Activated CD4-positive, alpha-beta T cell treated with anti-CD3 and anti-CD28 coated beads for 48 hours (primary cell): ENCODE measurements at regions not wholly inside any gene's neighbourhood (a gene's known extent, or its start where the extent isn't known, plus 50 kb on each side); places are given as distances from the start of the nearest gene placed in this dataset.
A peak's percentile ranks its signal among the peaks of the same experiment; 100 is the strongest.
"Not testable (repeated sequence)": the region's sequence is repeated elsewhere in the genome, so short reads cannot be mapped to it uniquely, and the experiment has no call there.

ENCODE experiments used
- DNase-seq: peaks from one replicate; pipeline ENCODE4 v3.0.0-alpha.2; 2020

DNA sequence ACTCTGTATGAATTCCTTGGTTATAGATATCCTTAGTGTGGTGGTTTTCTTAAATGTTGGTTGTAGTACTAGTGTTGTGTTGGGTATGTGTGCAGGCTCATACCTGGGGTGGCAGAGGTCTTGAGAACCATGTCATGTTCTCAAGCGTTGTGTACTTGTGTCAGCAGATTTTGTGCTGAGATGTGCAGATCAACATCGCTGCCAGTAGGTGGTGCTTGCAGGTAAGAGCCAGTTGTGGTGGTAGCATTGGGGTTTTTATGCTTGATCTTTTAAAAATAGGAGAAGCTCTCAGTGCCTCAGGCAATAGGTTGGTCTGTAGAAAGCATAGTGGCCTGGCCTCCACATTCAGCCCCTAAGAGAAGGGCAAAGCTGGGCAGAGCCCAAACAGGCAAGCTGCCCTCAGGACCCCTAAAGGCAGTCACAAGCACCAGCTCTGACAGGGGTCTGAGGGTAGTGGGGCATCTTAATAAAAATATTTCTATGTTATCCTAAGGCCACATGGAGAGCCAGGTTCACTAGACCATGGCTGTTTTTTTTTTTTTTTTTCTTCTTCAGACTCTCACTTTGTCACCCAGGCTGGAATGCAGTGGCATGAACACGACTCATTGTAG, 164.0 kb downstream of the IL20RB start:
- DNase-seq: peak; percentile 32

DNA sequence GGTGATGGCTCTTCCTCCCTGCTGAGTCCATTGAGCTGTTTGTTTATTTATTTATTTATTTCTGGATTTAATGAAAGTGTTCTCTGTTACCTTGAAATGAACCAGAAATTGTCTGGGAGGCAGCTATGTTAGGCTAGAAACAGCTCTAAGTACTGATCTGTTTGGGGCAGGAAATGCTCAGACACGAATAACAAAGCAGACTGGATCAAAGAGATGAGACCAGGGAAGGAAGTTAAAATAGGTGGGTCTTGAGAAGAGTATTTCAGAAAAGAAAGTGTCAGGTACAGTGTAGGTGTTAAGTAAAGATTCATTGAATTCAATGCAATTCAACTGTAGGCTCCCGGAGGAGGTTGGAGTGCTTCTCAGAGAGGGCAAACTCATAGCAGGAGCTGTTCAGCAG, 173.3 kb downstream of the IL20RB start:
- no peak for DNase-seq

DNA sequence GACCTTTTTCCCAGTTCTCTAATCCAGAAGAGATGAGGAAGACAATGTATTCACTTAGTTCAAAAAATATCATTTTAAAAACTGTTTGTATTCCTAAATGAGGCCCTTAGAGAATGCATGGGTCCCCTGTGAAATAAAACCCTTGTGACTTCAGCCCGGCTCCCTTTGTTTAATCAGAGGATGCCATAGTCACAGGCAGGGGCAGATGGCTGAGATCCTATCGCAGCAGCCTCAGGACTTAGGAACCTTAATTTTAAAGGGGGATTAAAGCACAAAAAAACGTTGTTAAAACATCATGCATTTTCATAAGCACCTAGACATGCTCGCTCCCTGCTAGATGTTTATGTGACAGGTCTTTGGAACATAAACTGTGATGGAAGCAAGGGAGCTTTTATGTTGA, 176.6 kb downstream of the IL20RB start:
- DNase-seq: no peak

DNA sequence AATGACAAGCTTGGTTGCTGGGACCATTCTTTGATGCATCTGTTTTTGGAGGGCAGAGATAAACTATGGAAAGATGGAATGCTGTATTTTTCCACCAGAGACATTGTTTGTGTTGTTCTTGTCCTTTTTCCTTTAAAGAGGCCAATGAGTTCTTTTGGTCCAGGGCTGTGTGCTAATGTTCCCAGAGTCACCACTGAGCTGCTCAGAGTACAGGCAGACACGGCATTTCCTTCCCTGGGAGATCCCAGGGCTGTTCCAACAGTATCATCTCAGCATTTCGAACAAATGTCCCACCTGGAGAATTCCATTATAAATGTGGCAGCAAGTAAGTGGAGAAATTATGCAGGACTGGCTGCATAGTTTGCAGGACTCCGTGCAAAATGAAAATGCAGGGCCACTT, 190.6 kb downstream of the IL20RB start:
- DNase-seq: no peak

DNA sequence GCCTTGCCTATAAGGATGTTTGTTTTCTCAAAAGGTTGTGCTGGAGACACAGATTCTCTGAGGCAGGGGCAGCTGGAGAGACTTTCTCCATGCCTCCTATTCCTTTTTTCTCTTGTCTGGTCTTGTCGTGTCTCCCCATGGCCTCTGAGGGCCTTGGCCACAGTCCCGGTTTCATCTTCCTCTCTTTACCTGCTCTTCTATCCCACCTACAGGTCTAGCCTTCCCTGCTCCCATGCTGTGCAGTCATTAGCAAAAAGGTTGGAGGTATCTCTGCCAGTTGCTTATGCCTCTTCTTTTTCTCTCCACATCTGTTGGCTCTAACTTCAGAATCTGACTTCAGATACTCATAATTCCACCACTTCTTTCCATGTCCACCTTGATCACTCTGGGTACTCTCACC, 191.1 kb downstream of the IL20RB start:
- DNase-seq: no peak

DNA sequence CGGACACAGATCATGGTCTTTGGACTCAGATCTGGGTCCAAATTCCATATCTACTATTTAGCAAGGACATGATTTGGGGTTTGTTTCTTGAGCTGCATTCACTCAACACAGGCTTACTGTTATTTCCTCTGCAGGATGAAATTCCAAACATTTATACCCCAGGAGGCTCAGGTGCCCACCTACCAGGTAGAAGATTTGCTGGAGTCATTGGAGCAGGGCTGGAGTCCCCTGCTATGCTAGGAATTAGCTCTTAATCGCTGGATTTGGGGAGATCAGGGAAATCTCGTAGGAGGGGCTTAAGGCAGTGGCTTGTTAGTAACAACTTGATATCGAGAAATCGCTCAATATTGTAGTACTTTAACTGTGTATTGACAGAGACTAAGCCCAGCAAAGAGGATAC, 193.0 kb downstream of the IL20RB start:
- no peak for DNase-seq

DNA sequence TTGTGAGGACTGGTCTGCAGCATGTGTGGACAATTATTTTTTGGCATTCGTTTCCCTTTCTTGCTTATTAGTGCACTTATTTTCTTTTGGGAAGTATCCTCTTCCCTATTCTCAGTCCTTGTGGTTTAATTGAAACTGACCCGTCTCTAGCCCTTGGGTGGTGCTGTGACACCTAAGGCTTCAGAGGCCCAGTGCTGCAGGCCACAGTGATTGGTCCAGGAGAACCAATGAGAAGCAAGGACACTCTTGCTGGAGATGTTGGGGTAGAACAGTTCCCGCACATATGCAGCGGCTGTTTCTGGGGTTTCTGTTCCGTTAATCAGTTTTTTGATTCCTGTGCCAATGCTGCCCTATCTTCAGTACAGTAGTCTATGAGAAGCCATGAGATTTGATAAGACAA, 195.3 kb downstream of the IL20RB start:
- not testable (repeated sequence) for DNase-seq

DNA sequence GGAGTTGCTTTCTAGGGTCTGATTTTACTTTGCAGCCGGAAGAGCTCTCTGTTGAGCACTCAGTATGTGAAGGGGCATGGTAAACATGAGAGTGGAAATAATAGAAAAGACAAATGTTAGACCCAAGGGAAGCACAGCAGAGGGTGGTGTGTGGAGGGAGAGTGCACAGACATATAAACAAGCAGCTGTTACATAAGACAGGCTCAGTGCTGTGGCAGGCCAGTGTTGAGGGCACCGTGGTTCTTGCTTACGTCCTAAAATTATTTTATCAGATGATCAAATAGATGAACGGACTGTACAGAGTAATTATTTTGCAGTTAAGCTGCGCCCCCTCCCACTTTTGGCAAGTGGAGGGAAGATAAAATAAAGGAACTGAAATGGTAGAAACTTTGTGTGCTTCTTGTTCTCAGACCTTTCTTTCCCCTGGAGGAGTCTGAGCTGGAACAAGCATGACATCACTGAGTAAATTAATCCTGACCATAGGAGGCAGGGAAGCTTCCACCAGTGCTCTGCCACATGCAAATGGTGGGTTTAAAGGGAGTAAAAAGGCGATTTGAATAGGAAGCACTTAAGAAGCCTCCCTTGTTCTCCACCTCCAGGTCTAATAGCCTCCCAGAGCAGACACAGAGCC, 205.6 kb downstream of the IL20RB start:
- no peak for DNase-seq

DNA sequence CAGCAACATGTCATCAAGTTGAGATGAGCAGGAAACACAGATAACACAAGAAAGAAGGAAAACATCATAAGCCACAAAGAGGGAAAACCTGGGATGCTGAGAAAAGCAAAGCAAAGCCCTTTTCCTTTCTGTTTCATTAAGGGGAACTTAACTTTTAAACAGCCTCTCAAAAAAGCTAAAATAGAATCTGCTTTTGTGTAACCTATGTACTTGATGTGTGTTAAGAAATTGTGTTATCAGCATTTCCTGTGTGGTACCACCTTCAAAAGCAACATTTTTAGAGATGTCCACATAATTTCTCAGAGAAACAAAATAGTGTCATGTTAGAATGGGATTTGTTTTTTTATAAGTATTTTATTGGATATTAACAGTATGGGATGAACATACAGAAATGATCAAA, 206.2 kb downstream of the IL20RB start:
- no peak for DNase-seq

DNA sequence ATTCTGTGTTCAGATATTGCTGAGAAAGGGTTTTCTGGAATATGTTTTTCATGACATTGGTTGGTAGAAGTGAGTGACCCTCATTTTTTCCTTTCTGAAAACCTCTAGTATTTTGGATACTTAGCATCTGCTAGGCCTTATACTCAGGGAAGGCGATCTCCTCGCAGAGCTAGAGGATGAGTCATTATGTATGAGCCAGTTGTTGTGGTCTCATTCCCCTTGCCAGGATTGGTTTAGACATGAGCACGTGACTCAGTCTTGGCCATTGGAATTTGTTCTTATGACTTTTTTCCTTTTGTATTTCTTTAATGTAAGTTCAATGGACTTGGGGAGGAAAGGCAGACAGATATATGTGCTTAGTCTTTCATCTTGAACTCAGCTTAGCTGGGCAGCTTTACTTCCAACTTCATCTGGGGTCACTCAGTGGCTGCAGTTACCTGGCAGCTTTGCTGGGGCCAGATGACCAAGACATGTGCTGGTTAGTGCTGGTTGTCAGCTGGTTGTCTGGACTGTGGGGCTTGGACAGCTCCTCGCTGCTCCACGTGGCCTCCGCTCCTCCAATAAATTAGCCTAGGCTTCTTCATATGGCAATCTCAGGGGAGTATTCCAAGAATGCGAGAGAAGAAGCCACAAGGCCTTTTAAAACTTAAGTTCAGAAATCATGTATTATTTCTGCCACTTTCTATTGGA, 207.5 kb downstream of the IL20RB start:
- no peak for DNase-seq

DNA sequence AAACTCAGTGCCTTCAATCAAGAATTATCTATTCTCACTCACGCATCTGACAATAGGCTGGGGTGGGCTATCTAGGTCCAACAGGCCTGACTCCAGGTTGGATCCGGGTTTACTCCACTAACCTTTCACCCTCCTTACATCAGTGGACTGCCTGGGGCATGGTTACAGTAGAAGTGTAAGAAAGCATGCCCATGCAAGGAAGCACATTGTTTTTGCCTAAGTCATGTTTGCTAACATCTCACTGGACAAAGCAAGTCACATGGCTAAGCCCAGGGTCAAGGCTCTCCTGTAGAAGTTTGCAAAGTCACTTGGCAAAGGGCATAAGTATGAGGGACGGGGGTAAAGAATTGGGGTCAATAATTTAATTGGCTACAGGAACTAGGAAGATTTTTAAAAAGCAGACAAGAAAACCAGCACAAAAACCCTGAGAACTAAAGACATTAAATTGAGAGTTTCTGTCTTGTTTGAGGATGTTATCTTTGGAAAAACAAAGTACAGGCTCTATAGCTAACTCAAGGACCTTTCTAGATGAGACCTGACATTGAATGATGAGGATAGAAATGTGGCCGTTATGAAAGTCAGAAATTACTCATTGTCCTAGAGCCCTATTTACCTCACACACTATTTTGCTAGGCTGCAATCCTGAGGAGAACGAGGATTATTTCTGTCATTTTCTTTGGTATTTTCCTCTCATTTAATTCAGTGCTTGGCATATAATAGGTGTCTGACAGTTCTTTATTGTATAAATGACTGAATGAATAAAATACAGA, 214.2 kb downstream of the IL20RB start:
- no peak for DNase-seq

DNA sequence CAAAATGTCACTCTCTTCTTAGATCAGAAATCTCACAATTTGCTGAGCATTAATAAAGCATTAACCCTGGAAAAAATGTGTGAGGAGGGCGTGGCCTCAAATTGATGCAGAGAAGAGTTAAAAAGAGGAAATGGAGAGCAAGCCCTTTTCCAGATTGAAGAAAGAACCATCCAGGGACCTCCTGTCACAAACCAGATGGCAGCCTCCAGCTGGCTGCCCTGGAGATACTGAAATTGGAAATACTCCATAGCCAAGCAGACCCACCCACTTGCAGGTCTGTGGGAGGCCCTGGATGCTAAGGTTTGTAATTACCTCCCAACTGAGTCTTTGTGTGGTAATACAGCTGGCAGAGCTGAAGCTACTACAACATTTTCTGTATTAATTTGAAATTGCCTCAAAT, 214.9 kb downstream of the IL20RB start:
- DNase-seq: no peak

DNA sequence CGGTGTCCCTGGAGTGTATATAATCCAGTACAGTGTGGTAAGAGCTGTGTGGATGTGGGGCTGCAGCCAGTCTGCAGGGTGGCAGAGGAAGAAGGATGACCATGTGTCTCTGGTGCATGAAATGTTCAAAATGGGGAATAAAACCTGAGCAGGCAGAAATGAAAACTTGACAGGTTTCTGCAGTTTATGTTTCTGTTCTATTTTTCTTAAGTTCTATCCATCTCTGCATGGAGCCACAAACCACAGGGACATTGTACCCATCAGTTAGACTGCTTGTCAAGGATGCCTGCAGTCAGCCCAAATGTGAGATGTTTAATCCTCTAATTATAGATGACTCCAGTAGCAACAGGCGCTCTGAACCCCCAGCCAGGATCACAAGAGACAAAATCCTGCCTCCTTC, 216.7 kb downstream of the IL20RB start:
- DNase-seq: no peak

DNA sequence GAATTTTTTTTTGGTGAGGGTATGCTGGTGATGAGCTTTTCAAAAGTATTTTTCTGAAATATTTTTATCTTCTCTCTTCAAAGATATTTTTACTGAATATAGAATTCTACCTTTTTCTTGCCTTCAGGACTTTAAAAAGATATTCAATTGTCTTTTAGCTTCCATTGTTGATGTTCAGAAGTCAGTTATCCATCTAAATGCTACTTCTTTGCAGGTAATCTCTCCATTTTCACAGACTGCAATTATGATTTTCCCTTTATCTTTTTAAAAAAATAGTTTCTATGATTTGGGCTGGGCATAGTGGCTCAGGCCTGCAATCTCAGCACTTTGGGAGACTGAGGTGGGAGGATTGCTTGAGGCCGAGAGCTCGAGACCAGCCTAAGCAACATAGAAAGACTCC, 222.4 kb downstream of the IL20RB start:
- no peak for DNase-seq

DNA sequence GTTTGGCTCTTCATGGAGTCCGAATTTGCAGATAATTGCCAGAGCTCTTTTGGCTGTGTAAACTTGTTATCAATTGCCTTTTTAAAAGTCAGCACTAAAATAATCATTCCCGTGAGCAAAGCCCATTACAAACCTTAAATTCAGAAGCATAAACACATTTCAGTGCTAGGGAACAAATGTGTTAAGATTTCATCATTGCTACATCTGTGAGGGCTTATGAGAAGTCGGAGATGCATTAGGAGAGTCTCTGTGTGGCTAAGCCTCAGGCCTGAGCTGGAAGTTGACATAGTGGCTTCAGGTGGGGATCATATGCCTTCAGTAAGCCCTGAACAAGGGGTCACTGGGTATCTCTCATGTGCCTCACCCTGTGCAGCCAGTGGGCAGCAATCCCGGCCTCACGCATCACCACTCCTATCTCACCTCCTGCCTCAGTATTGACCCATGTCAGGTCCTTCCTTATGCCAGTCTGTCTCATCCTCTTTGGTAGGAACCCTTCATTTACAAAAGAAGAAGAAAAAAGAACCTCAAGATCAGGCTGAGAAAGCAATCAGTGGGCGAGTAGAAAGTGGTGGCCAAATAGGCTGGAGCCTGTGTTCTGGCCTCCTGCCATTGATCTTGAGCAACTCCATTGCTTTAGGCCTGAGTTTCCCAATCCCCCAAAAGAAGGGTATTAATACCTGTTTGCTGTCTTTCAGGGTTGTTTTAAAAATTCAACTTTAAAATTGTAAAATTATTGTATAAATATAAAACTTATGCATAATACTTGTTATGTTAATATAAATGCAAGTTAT, 233.5 kb downstream of the IL20RB start:
- DNase-seq: no peak

DNA sequence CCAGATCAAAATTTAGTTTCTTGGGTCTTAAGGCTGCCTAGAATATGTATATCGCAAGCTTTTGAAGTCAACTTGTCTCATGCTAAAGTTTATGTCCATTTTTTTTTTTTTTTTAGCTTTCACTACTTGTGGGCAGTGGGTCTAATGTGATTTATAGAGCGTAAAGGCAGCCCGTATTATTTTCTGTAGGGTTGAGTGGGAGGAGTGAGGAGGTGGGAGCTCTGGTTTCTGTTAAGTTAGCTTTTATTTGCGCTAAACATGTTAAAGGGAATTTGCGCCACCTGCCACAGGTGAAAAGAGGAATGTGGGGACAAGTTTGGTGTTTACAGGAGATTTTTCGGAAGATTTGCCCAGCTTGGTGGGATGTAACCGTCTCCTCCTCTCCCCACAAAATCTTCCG, 234.2 kb downstream of the IL20RB start:
- DNase-seq: no peak

DNA sequence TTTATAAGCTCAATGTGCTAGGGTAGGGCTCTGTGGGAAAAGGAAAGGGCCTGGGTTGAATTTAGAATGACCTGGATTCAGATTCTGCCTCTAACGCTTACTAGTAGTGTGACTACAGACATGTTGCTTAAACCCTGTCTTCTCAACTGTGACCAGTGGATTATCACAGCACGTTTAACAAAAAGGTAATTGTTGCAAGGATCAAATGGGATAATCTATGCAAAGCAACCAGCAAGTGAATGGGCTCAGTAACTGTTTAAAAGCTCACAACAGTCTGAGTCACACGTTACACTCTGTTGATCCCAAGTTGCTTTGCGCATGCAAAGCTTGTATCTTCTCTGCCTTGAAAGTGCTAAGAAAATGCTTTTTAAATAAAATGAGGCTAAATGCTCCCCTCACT, 236.5 kb downstream of the IL20RB start:
- DNase-seq: no peak

DNA sequence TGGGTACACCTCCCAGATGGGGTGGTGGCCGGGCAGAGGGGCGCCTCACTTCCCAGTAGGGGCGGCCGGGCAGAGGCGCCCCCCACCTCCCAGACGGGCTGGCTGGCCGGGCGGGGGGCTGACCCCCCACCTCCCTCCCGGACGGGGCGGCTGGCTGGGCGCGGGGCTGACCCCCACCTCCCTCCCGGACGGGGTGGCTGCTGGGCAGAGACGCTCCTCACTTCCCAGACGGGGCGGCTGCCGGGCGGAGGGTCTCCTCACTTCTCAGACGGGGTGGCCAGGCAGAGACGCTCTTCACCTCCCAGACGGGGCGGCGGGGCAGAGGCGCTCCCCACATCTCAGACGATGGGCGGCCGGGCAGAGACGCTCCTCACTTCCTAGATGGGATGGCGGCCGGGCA, 240.6 kb downstream of the IL20RB start:
- not testable (repeated sequence) for DNase-seq

DNA sequence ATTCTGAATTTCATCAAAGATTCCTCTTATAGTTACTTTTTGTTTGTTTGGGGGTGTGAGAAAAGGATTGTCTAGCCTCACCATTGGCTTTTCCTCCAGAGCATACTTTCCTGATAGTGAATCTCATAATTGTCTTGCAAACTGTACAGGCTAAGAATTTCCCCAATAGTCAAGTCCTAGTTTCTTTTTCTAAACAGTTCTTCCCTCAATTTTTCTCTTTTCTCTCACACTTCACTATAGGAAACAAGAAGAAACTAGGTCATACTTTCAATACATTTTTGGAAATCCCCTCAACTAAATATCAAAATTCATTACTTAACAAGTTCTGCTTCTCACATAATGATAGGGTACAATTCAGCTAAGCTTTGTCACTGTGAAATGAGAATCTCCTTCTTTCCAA, 241.9 kb downstream of the IL20RB start:
- DNase-seq: no peak

DNA sequence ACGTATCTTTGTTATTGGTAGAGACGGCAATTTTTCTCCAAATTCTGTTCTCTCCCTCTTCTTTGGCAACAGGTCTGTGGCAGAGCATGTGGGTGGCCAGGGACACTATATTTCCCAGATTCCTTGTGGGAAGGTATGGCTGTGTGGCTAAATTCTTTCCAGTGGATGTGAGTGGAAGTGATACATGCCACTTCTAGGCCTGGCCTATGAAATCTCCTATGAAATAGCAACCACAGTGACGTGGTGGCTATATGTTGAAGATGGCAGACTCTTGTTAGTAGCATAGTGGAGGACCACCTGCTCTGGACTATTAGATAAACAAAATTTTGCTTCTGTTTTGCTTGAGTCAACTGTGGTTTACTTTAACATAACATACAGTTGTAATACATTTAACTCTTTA, 243.3 kb downstream of the IL20RB start:
- DNase-seq: no peak

DNA sequence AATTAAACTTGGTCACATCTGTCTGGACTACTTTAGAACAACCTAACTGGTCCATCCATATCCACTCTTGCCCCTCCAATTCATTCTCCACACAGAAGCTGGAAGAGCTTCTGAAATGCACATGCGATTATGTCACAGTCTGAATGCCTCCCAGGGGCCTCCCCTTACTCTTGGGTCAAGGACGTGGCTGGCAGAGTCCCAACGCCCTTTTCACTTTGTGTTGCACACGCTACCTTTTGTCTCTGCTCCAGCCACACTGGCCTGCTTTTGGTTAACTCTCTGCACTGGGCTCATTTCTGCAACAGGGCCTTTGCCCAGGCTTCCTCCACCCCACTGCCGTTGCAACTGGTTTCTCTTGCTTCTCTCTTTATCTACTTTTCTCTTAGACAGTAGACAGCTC, 245.2 kb downstream of the IL20RB start:
- DNase-seq: no peak

DNA sequence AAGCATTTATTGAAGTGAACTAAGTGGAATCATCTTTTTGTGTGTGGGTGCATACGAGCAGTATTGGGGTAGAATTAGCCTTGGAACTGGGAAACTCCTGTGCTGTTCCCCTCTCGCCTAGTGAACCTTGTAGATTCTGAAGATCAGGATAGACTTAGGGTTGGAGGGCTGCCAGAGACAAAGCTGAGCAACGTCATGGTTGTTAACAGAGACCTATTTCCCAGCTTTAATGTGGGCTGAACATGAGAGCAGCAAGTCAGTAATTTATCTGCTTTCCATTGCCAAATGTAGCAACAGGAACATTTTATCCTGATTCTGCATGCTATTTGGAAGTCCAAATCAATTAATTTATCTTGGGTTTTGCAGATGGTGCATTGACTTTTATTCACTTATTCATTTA, 246.6 kb downstream of the IL20RB start:
- no peak for DNase-seq

DNA sequence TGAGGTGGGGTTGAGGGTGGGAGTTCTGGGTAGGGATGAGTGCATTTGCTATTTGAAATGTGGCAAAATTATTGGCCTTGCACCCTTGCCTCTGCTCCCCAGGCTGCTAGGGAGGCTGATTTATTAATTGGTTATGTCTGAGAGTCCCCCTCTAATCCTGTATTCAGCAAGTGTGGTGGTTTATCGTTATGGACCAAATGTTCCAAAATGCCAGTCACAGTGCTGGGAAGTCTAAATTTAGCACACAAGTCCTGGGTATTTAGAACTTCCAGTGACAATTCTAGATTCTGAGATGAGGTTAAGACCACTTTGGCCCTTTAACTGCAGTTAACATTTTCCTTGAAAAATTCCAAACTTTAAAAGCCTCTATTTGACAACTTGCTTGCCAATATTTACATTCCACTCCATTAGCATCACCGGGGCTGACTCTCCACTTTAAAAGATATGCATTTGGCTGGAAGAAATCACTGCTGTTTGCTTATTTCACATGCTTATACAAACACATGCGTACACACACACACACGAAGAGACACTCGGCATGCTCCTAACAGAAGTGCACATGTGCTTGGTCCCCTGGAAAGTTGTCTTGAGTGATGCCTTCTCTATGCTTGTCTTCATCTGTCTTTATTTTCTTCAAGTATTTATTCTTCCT, 247.7 kb downstream of the IL20RB start:
- DNase-seq: no peak
